MCF 10A (cell line): ENCODE measurements at regions not wholly inside any gene's neighbourhood (a gene's known extent, or its start where the extent isn't known, plus 50 kb on each side); places are given as distances from the start of the nearest gene placed in this dataset.

Source experiments
- BruUV-seq: library from RNA; stranded (reverse); fragments of 400-500 nt; replicated peaks from 2 replicates; lab custom pipeline; 2021; lab: Mats Ljungman, UMichigan
- CTCF ChIA-PET: fragments of 300-600 bp; sonication (Branson Sonifier 250); formaldehyde crosslinking; extraction: SDS; loops from one replicate; lab custom pipeline; 2021; ENCODE audit warnings: antibody characterized with exemption, inconsistent platforms; lab: Yijun Ruan, JAX
- POLR2A ChIA-PET: fragments of 300-600, 350-650 bp; sonication (Branson Sonifier 250); formaldehyde crosslinking; extraction: SDS; loops from one replicate; lab custom pipeline; 2020; ENCODE audit warnings: antibody characterized with exemption, inconsistent platforms; lab: Yijun Ruan, JAX
- DNase-seq: peaks from one replicate; pipeline ENCODE4 v3.0.0-alpha.2; 2018; ENCODE audit not compliant: unreplicated experiment
- H3K27ac Mint-ChIP-seq: one replicate; pipeline ENCODE4 v1.8.0; 2022; ENCODE audit warnings: mild to moderate bottlenecking, low read depth, mixed read lengths; ENCODE audit not compliant: unreplicated experiment
- H3K27me3 Mint-ChIP-seq: one replicate; pipeline ENCODE4 v1.8.0; 2022; ENCODE audit warnings: mixed read lengths; ENCODE audit not compliant: insufficient read depth, unreplicated experiment
- H3K36me3 Mint-ChIP-seq: one replicate; pipeline ENCODE4 v1.8.0; 2022; ENCODE audit warnings: mild to moderate bottlenecking, moderate library complexity, mixed read lengths; ENCODE audit not compliant: insufficient read depth, unreplicated experiment
- H3K4me1 Mint-ChIP-seq: one replicate; pipeline ENCODE4 v1.8.0; 2022; ENCODE audit warnings: mixed read lengths; ENCODE audit not compliant: insufficient read depth, unreplicated experiment
- H3K4me3 Mint-ChIP-seq: one replicate; pipeline ENCODE4 v1.8.0; 2022; ENCODE audit warnings: mild to moderate bottlenecking, moderate library complexity, mixed read lengths; ENCODE audit not compliant: unreplicated experiment
- H3K9me3 Mint-ChIP-seq: one replicate; pipeline ENCODE4 v1.8.0; 2022; ENCODE audit warnings: mixed read lengths; ENCODE audit not compliant: unreplicated experiment
- intact Hi-C: fragments of 100-400 bp; cut with micrococcal nuclease; formaldehyde crosslinking; loops from 2 replicates; pipeline ENCODE4 v1.14.1; 2022
- TF ChIP-seq, protein P1 (sequence below): fragments of 200-600 bp; IDR thresholded peaks from one replicate; pipeline ENCODE4 v1.8.0; 2022; ENCODE audit warnings: antibody characterized with exemption, mild to moderate bottlenecking; ENCODE audit not compliant: unreplicated experiment

DNA sequence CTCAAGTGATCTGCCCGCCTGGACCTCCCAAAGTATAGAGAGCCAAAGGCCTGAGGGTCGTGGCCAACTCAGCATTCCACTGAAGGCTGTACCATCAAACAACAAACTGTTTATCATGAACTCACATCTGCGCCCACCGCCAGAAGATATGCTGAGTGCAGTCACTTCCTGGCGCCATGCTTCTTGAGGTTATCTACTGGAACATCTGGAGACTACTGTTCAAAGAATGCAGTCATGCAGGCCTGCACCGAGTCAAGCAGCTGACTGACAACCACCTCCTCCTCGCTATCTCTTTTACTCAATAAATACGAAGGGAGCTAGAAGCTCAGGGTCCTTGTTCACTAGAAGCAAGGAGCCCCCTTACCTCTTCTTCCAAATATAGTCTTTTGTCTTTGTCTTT lies 473.9 kb upstream of the EEF2KMT start:
- H3K9me3 Mint-ChIP-seq: peaks cover 58% of the 10 kb centered on the region
- ChIA-PET POLR2A (no interaction called here), CTCF (no interaction called here)
- intact Hi-C loops: no loop called here
- TF ChIP-seq, protein P1, sequence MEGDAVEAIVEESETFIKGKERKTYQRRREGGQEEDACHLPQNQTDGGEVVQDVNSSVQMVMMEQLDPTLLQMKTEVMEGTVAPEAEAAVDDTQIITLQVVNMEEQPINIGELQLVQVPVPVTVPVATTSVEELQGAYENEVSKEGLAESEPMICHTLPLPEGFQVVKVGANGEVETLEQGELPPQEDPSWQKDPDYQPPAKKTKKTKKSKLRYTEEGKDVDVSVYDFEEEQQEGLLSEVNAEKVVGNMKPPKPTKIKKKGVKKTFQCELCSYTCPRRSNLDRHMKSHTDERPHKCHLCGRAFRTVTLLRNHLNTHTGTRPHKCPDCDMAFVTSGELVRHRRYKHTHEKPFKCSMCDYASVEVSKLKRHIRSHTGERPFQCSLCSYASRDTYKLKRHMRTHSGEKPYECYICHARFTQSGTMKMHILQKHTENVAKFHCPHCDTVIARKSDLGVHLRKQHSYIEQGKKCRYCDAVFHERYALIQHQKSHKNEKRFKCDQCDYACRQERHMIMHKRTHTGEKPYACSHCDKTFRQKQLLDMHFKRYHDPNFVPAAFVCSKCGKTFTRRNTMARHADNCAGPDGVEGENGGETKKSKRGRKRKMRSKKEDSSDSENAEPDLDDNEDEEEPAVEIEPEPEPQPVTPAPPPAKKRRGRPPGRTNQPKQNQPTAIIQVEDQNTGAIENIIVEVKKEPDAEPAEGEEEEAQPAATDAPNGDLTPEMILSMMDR: no peak
- H3K36me3 Mint-ChIP-seq: peaks cover 6% of the 10 kb centered on the region
- H3K27me3 Mint-ChIP-seq: no peaks in the 10 kb centered on the region
- DNase-seq: no peak
- H3K4me1 Mint-ChIP-seq: no peaks in the 10 kb centered on the region
- no TSS peak for BruUV-seq
- H3K27ac Mint-ChIP-seq: no peak overlapping the region
- H3K4me3 Mint-ChIP-seq: no peak overlapping the region

DNA sequence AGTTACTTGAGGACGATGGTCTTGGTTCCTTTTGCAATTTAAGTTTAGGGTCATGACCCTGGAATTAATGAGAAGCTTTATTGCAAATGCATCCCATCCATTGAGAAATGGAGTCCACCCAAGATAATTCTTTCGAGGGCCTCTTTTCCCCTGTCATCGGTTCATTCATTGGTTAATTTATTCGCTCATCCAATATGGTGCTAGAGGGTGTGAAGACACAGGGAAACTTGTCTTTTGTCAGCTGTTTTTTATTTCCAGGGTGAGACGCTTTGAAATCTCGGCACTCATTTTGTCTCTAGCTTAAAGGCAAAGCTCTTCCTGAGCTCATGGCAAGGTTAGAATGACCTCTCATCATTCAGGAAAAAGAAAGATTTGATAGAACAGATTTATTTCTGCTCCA lies 464.2 kb upstream of the EEF2KMT start:
- H3K27ac Mint-ChIP-seq: no peak overlapping the region
- POLR2A ChIA-PET: no interaction called here
- intact Hi-C loops: no loop called here
- H3K27me3 Mint-ChIP-seq: no peaks in the 10 kb centered on the region
- H3K4me1 Mint-ChIP-seq: no peaks in the 10 kb centered on the region
- CTCF ChIA-PET: no interaction called here
- peaks cover 57% of the 10 kb centered on the region for H3K9me3 Mint-ChIP-seq
- H3K36me3 Mint-ChIP-seq: no peaks in the 10 kb centered on the region
- TF ChIP-seq, protein P1: no peak
- H3K4me3 Mint-ChIP-seq: no peak overlapping the region
- BruUV-seq: no TSS peak
- no peak for DNase-seq

DNA sequence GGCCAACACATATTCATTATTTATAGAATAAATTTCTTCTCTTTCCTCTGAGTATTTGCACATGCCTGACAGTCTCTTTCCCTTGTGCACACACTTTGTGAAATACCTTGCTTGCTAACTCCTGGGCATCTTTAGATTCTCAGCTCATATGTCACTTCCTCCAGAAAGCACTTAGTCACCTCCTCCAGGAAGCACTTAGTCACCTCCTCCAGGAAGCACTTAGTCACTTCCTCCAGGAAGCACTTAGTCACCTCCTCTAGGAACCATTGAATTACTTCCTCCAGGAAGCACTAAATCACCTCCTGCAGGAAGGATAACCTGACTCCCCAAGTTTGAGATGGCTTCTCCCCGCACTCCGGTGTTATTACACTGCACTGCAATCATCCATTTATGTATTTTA lies 462.5 kb upstream of the EEF2KMT start:
- intact Hi-C loops: no loop called here
- peaks cover 47% of the 10 kb centered on the region for H3K9me3 Mint-ChIP-seq
- no peaks in the 10 kb centered on the region for H3K4me1 Mint-ChIP-seq
- H3K36me3 Mint-ChIP-seq: no peaks in the 10 kb centered on the region
- no TSS peak for BruUV-seq
- no peaks in the 10 kb centered on the region for H3K27me3 Mint-ChIP-seq
- TF ChIP-seq, protein P1: no peak
- CTCF ChIA-PET: no interaction called here
- H3K4me3 Mint-ChIP-seq: no peak overlapping the region
- H3K27ac Mint-ChIP-seq: no peak overlapping the region
- no peak for DNase-seq
- POLR2A ChIA-PET: no interaction called here

DNA sequence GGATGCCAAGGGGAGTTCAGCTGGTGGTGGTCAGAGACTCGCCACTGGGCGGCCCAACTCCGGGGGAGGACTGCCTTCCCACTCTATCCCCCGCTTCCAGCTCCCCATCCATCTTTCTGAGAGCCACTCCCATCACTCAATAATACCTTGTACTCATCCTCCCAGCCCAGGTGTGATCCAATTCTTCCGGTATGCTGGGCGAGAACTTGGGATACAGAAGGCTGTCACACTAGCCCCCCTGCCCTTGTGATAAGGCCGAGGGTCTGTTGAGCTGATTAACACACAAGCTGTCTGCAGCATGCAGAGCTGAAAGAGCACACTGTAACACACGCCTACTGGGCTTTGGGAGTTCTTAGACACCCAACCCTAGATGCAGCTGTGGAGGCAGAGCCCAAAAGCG lies 460.4 kb upstream of the EEF2KMT start:
- intact Hi-C loops: no loop called here
- DNase-seq: no peak
- no peak overlapping the region for H3K4me3 Mint-ChIP-seq
- no peaks in the 10 kb centered on the region for H3K36me3 Mint-ChIP-seq
- H3K9me3 Mint-ChIP-seq: peaks cover 34% of the 10 kb centered on the region
- ChIA-PET CTCF (no interaction called here), POLR2A (no interaction called here)
- TF ChIP-seq, protein P1: no peak
- no peak overlapping the region for H3K27ac Mint-ChIP-seq
- no peaks in the 10 kb centered on the region for H3K27me3 Mint-ChIP-seq
- no TSS peak for BruUV-seq
- H3K4me1 Mint-ChIP-seq: no peaks in the 10 kb centered on the region
